HG03565 (cell line): ENCODE measurements at regions not wholly inside any gene's neighbourhood (a gene's known extent, or its start where the extent isn't known, plus 50 kb on each side); places are given as distances from the start of the nearest gene placed in this dataset.
"Not testable (repeated sequence)": the region's sequence is repeated elsewhere in the genome, so short reads cannot be mapped to it uniquely, and the experiment has no call there.

ENCODE experiments used
- ATAC-seq: cut with Tn5 transposase; IDR thresholded peaks from one replicate; pipeline ENCODE4 v1.9.1; 2021; ENCODE audit warnings: mild to moderate bottlenecking, moderate library complexity; ENCODE audit not compliant: unreplicated experiment

GRCh38 chr3:144023543-144023942 is 51.9 kb downstream of the DIPK2A start:
- ATAC-seq: not testable (repeated sequence)

- peak; percentile 86 for ATAC-seq
These were observed 57.3 kb downstream of the DIPK2A start for GRCh38 chr3:144028798-144029411.

- ATAC-seq: no peak
These were observed 58.1 kb downstream of the DIPK2A start for GRCh38 chr3:144029769-144030168.

GRCh38 chr3:144031938-144032337 is 60.3 kb downstream of the DIPK2A start:
- ATAC-seq: no peak

- ATAC-seq: peak; percentile 73
These were observed 61.1 kb downstream of the DIPK2A start for GRCh38 chr3:144032531-144033239.

GRCh38 chr3:144033240-144033589 is 61.6 kb downstream of the DIPK2A start:
- no peak for ATAC-seq

- ATAC-seq: no peak
These were observed 62.2 kb downstream of the DIPK2A start for GRCh38 chr3:144033863-144034262.

- ATAC-seq: no peak
These were observed 63.2 kb downstream of the DIPK2A start for GRCh38 chr3:144034715-144035290.

GRCh38 chr3:144036498-144036897 is 64.9 kb downstream of the DIPK2A start:
- ATAC-seq: no peak

- ATAC-seq: no peak
These were observed 68.0 kb downstream of the DIPK2A start for GRCh38 chr3:144039661-144040060.

GRCh38 chr3:144041960-144042556 is 70.4 kb downstream of the DIPK2A start:
- ATAC-seq: no peak

- no peak for ATAC-seq
These were observed 74.1 kb downstream of the DIPK2A start for GRCh38 chr3:144045766-144046165.

GRCh38 chr3:144049374-144049773 is 77.8 kb downstream of the DIPK2A start:
- ATAC-seq: no peak

GRCh38 chr3:144051211-144051610 is 79.6 kb downstream of the DIPK2A start:
- no peak for ATAC-seq

- ATAC-seq: no peak
These were observed 80.7 kb downstream of the DIPK2A start for GRCh38 chr3:144052275-144052674.

GRCh38 chr3:144053121-144053520 is 81.5 kb downstream of the DIPK2A start:
- ATAC-seq: no peak

GRCh38 chr3:144054766-144055165 is 83.1 kb downstream of the DIPK2A start:
- no peak for ATAC-seq

- ATAC-seq: no peak
These were observed 84.0 kb downstream of the DIPK2A start for GRCh38 chr3:144055604-144056003.

- peak; percentile 50 for ATAC-seq
These were observed 87.1 kb downstream of the DIPK2A start for GRCh38 chr3:144058713-144059112.

GRCh38 chr3:144059481-144059880 is 87.9 kb downstream of the DIPK2A start:
- no peak for ATAC-seq

- ATAC-seq: no peak
These were observed 89.3 kb downstream of the DIPK2A start for GRCh38 chr3:144060881-144061280.

GRCh38 chr3:144063306-144063705 is 91.7 kb downstream of the DIPK2A start:
- no peak for ATAC-seq
